ENCODE measurements at regions not wholly inside any gene's neighbourhood (a gene's known extent, or its start where the extent isn't known, plus 50 kb on each side); places are given as distances from the start of the nearest gene placed in this dataset.

DNA sequence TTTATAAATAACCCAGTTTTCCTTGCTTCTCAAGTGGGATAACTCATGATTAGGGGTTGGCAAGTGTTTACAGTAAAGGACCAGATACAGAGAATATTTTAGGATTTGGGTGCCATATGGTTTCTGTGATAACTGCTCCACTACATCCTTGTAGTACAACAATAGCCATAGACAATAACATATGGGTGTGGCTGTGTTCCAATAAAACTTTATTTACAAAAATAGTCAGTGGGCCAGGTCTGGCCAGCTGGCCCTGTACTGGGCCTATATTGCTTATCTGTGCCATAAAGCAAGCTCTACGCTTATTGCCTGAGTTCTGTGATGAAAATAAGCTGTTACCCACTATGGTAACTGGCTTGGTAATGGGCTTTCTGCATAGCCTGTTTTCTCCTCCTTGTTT is 386.5 kb upstream of the RBFOX1 start:
- DNase-seq (ENCODE audit: low read depth in 3 of 3, low spot score in 1 of 3), result no peak

DNA sequence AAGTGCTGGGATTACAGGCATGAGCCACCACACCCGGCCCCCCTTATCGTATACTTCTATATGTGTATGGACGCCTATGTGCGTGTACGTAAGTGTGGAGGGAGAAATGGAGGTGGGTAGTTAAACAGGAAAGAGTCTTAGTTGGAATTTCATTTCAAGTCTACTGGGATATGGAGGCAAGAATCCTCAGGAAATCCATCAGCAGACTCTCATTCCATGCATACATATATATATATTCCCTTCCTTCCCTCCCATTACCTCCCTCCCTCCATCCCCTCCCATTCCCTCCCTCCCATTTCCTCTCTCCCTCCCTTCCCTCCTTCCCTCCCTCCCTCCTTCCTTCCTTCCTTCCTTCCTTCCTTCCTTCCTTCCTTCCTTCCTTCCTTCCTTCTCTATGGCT is 391.7 kb upstream of the RBFOX1 start:
- DNase-seq (ENCODE audit: low read depth in 3 of 3, low spot score in 1 of 3), result no peak

DNA sequence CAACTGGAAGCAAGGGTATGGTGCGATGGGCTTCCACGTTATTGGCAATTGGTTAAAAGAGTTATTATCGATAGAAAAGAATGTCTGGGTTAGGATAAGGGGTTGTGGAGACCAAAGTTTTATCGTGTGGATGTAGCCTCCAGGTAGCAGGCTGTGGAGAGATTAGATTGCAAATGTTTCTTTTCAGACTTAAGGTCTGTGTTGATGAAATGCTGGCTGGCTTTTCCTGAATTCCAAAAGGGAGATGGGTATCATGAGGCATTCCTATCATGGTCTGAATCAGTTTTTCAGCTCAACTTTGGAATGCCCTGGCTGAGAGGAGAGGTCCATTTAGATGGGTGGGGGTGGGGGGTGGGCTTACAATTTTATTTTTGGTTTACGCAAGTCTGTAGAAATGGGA is 395.0 kb upstream of the RBFOX1 start:
- no peak for DNase-seq (ENCODE audit: low read depth in 3 of 3, low spot score in 1 of 3)

- no peak for DNase-seq (ENCODE audit: low read depth in 3 of 3, low spot score in 1 of 3)
These were observed 399.7 kb upstream of the RBFOX1 start for GRCh38 chr16:6932871-6933385.

DNA sequence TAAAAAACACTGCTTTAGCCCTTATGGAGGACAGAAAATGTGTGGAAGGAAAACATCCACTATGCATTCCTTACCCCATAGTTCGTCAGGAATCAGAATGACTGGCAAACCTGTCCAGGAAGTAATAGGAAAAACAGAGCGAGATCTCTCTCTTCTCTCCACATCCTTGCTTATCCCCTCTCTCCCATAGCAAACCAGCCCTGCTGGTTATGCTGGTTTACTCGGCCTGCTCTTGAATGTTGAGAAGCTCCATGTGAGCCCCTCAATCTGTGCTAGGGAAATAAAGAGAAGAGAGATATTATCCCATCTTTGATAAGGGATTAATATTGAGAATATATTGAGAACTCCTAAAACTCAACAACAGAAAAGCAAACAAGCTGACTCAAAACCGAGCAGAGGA is 402.8 kb upstream of the RBFOX1 start:
- no peak for DNase-seq (ENCODE audit: low read depth in 3 of 3, low spot score in 1 of 3)

DNA sequence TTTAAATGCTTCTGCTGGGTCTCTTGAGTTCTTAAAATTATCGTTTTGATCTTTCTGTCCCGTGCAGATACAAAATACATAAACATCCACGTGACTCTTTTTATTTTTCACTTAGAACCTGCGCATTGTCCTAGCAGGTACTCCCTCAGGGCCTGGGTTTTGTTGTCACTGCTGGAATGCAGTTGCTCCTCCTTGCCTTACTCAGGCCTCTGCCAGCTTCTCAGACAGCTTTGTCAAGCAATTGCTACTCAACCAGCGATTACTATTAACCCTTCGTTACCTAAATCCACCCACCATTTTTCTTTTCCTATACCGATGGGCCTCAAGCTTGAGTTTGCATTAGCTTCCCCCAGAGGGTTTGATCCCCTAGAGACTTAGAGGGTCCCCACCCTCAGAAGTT is 405.9 kb upstream of the RBFOX1 start:
- no peak for DNase-seq (ENCODE audit: low read depth in 3 of 3, low spot score in 1 of 3)

- DNase-seq (ENCODE audit: low read depth in 3 of 3, low spot score in 1 of 3), result no peak
These were observed 406.3 kb upstream of the RBFOX1 start for GRCh38 chr16:6926341-6926740.

GRCh38 chr16:6918646-6919045 is 414.0 kb upstream of the RBFOX1 start:
- DNase-seq (ENCODE audit: low read depth in 3 of 3, low spot score in 1 of 3), result no peak

GRCh38 chr16:6916946-6917345 is 415.7 kb upstream of the RBFOX1 start:
- no peak for DNase-seq (ENCODE audit: low read depth in 3 of 3, low spot score in 1 of 3)

GRCh38 chr16:6913566-6913965 is 419.1 kb upstream of the RBFOX1 start:
- no peak for DNase-seq (ENCODE audit: low read depth in 3 of 3, low spot score in 1 of 3)

- no peak for DNase-seq (ENCODE audit: low read depth in 3 of 3, low spot score in 1 of 3)
These were observed 422.3 kb upstream of the RBFOX1 start for GRCh38 chr16:6910301-6910700.

- DNase-seq (ENCODE audit: low read depth in 3 of 3, low spot score in 1 of 3), result no peak
These were observed 427.0 kb upstream of the RBFOX1 start for GRCh38 chr16:6905601-6906000.

- no peak for DNase-seq (ENCODE audit: low read depth in 3 of 3, low spot score in 1 of 3)
These were observed 429.0 kb upstream of the RBFOX1 start for GRCh38 chr16:6903671-6904070.

- no peak for DNase-seq (ENCODE audit: low read depth in 3 of 3, low spot score in 1 of 3)
These were observed 433.7 kb upstream of the RBFOX1 start for GRCh38 chr16:6898896-6899295.

DNA sequence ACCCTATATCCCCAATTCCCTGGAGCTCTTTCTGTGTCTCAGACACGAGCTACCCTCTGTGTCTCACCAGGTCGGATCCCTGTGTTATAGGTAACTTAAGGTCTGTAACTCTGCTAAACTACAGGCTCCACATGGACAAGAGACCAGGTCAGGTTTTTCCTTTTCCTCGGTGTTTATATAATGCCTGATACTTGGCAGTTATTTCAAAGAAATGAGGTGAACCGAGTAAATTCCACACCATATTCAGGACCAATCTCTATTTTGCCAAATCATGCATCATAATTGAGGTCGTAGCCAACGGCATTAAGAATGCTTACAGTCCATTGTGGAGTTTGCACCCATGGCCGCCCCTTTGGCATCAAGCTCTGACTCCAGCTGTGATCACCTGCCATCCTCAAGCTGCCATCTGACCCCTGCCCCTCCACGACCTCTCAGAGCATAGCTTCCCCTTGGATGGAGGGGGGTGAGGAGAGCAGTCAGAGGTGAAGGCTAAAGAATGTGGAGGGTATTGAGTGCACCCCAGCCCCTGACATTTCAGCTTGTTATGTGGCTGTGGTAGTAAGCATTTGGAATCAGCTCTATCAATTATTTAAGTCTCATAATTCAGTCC is 434.7 kb upstream of the RBFOX1 start:
- no peak for DNase-seq (ENCODE audit: low read depth in 3 of 3, low spot score in 1 of 3)

GRCh38 chr16:6892966-6893365 is 439.7 kb upstream of the RBFOX1 start:
- DNase-seq (ENCODE audit: low read depth in 3 of 3, low spot score in 1 of 3), result no peak

GRCh38 chr16:6891496-6891895 is 441.1 kb upstream of the RBFOX1 start:
- no peak for DNase-seq (ENCODE audit: low read depth in 3 of 3, low spot score in 1 of 3)

GRCh38 chr16:6888531-6888930 is 444.1 kb upstream of the RBFOX1 start:
- no peak for DNase-seq (ENCODE audit: low read depth in 3 of 3, low spot score in 1 of 3)

DNA sequence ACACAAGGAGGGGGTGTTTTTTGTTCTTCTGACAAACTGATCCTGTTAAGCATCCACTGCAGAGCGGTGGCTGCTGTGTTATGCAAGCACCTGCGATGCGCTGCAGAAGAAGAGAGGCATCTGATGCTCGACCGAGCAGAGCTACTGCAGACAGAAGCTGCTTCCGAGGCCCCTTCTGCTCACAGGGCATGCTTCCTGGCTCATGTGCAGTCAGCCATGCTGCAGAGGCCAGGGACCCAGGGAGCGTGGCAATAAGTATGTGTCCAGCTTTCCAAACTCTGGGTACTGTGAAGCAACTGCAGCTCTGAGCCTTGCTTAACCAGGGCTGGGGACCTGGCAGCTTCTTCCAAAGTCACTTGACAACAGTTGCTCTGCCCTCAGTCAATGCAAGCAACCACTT is 448.6 kb upstream of the RBFOX1 start:
- no peak for DNase-seq (ENCODE audit: low read depth in 3 of 3, low spot score in 1 of 3)

DNA sequence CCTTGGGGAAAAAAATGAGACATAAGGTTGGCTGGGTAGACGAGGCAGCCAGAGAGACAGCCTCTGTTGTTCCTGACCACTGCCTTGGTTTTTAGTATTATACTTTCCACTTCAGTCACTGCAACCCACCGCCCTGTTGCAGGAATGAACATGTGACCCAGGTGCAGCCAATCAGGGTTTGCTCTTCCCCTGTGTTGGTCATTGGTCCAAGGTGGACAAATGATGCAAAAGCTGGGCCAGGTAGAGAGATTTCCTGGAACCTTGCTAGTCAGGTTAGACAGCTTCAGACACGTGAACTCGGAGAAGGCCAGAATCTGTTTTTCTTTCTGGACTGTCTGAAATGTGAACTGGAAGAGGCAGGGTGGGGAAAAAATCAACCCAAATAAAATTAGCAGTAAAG is 452.4 kb upstream of the RBFOX1 start:
- DNase-seq (ENCODE audit: low read depth in 3 of 3, low spot score in 1 of 3), result no peak

GRCh38 chr16:6864671-6865070 is 468.0 kb upstream of the RBFOX1 start:
- no peak for DNase-seq (ENCODE audit: low read depth in 3 of 3, low spot score in 1 of 3)

DNA sequence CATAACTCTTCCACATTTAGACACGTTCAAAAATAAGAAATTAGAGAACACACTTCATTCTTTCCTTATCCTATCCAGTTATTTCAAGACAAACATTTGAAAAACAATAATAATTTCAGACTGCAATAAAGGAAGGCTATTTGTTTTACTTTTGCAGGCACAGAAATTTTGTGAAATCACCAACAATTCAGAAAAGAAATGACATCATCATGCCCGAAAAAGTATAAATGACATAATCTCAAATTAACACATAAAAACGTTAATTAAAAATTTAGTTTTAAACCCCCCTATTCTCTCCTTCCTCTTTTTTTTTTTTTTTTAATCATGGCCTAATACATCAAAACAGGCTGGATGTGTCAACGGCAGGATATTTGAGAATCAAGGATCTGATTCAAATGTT is 468.4 kb upstream of the RBFOX1 start:
- DNase-seq (ENCODE audit: low read depth in 3 of 3, low spot score in 1 of 3), result no peak

GRCh38 chr16:6863135-6863534 is 469.5 kb upstream of the RBFOX1 start:
- DNase-seq (ENCODE audit: low read depth in 3 of 3, low spot score in 1 of 3), result no peak
